ENCODE measurements at regions not wholly inside any gene's neighbourhood (a gene's known extent, or its start where the extent isn't known, plus 50 kb on each side); places are given as distances from the start of the nearest gene placed in this dataset.

DNA sequence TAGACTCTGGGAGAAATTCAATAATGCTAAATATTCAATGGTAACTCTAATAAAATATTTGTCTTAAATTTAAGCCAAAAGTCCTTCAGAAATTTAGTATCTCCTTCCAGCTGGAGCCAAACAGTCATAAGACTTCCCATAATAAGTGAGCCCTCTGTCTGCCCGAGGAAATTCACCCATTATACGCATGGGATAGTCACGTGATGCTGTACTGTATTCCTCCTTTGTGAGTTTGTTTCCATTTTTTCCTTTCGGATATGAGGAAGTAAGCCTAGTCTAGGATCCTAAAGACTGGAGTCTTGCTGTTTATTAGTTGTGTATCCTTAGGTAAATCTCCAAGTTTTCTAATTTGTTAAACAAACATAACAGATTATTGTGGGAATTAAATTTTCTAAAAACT is 110.4 kb upstream of the PLAAT1 start:
- H2BK12ac ChIP-seq (ENCODE audit: low read length) = no peak overlapping the region
- no peak overlapping the region for H3K4me2 ChIP-seq (ENCODE audit: low read length)
- no peak overlapping the region for H2AK5ac ChIP-seq (ENCODE audit: low read length)
- H3K27me3 ChIP-seq (ENCODE audit: insufficient read depth, low read length) = no peaks in the 10 kb centered on the region
- H2BK5ac ChIP-seq (ENCODE audit: low read depth, low read length, poor library complexity) = no peak overlapping the region
- no CpG with 5 or more reads among the region's 4 CpGs for WGBS (ENCODE audit: extremely low coverage, insufficient coverage, insufficient read length)
- H2AFZ ChIP-seq (ENCODE audit: insufficient read depth, low read length, poor library complexity) = no peak overlapping the region
- no peak for DNase-seq
- no peaks in the 10 kb centered on the region for H3K79me2 ChIP-seq (ENCODE audit: control insufficient read depth, insufficient read depth, low read length, poor library complexity)
- H3K23ac ChIP-seq (ENCODE audit: low read length) = no peak overlapping the region
- H3K18ac ChIP-seq (ENCODE audit: low read length) = no peak overlapping the region
- no peak overlapping the region for H3K4ac ChIP-seq (ENCODE audit: low read depth, low read length)
- no peak overlapping the region for H4K8ac ChIP-seq (ENCODE audit: low read depth, low read length)
- H3K4me3 ChIP-seq (ENCODE audit: low read depth, low read length) = no peak overlapping the region
- no peaks in the 10 kb centered on the region for H3K9me3 ChIP-seq (ENCODE audit: insufficient read depth, low read depth, low read length)
- H3K9ac ChIP-seq (ENCODE audit: low read length) = no peak overlapping the region
- H4K12ac ChIP-seq (ENCODE audit: low read depth, low read length) = no peak overlapping the region
- no peak overlapping the region for H3K14ac ChIP-seq (ENCODE audit: low read length)
- H2BK120ac ChIP-seq (ENCODE audit: insufficient read depth, low read length, poor library complexity) = no peak overlapping the region
- no peak overlapping the region for H4K91ac ChIP-seq (ENCODE audit: low read depth, low read length)
- no peaks in the 10 kb centered on the region for H3K36me3 ChIP-seq (ENCODE audit: control insufficient read depth in 1 of 2, insufficient read depth in 2 of 2, low read length in 2 of 2)
- H3K27ac ChIP-seq (ENCODE audit: low read depth, low read length) = no peak overlapping the region
- H3K4me1 ChIP-seq (ENCODE audit: control insufficient read depth in 1 of 2, insufficient read depth in 2 of 2, low read length in 2 of 2) = peaks cover 0 to 4% of the 10 kb centered on the region in 2 experiments
- H3K79me1 ChIP-seq (ENCODE audit: low read length) = no peaks in the 10 kb centered on the region

- H3K27ac ChIP-seq (ENCODE audit: low read depth, low read length) = no peak overlapping the region
- H3K79me1 ChIP-seq (ENCODE audit: low read length) = no peaks in the 10 kb centered on the region
- H2AK5ac ChIP-seq (ENCODE audit: low read length) = no peak overlapping the region
- no peak overlapping the region for H2BK12ac ChIP-seq (ENCODE audit: low read length)
- H4K12ac ChIP-seq (ENCODE audit: low read depth, low read length) = no peak overlapping the region
- no peaks in the 10 kb centered on the region for H3K79me2 ChIP-seq (ENCODE audit: control insufficient read depth, insufficient read depth, low read length, poor library complexity)
- no peak overlapping the region for H2BK5ac ChIP-seq (ENCODE audit: low read depth, low read length, poor library complexity)
- no CpG with 5 or more reads among the region's 2 CpGs for WGBS (ENCODE audit: extremely low coverage, insufficient coverage, insufficient read length)
- no peak overlapping the region for H4K91ac ChIP-seq (ENCODE audit: low read depth, low read length)
- no peak for DNase-seq
- H2AFZ ChIP-seq (ENCODE audit: insufficient read depth, low read length, poor library complexity) = no peak overlapping the region
- H3K4me3 ChIP-seq (ENCODE audit: low read depth, low read length) = no peak overlapping the region
- H2BK120ac ChIP-seq (ENCODE audit: insufficient read depth, low read length, poor library complexity) = no peak overlapping the region
- H4K8ac ChIP-seq (ENCODE audit: low read depth, low read length) = no peak overlapping the region
- no peaks in the 10 kb centered on the region for H3K9me3 ChIP-seq (ENCODE audit: insufficient read depth, low read depth, low read length)
- H3K14ac ChIP-seq (ENCODE audit: low read length) = no peak overlapping the region
- H3K4me1 ChIP-seq (ENCODE audit: control insufficient read depth in 1 of 2, insufficient read depth in 2 of 2, low read length in 2 of 2) = peaks cover 0 to 4% of the 10 kb centered on the region in 2 experiments
- H3K18ac ChIP-seq (ENCODE audit: low read length) = no peak overlapping the region
- no peak overlapping the region for H3K4me2 ChIP-seq (ENCODE audit: low read length)
- H3K36me3 ChIP-seq (ENCODE audit: control insufficient read depth in 1 of 2, insufficient read depth in 2 of 2, low read length in 2 of 2) = no peaks in the 10 kb centered on the region
- H3K4ac ChIP-seq (ENCODE audit: low read depth, low read length) = no peak overlapping the region
- no peak overlapping the region for H3K9ac ChIP-seq (ENCODE audit: low read length)
- no peaks in the 10 kb centered on the region for H3K27me3 ChIP-seq (ENCODE audit: insufficient read depth, low read length)
- H3K23ac ChIP-seq (ENCODE audit: low read length) = no peak overlapping the region
Observed at GRCh38 chr3:193132241-193132640, 108.8 kb upstream of the PLAAT1 start.

GRCh38 chr3:193132964-193133363 is 108.1 kb upstream of the PLAAT1 start:
- Histone ChIP-seq H3K9ac (ENCODE audit: low read length) (no peak overlapping the region), H3K4me2 (ENCODE audit: low read length) (no peak overlapping the region), H4K8ac (ENCODE audit: low read depth, low read length) (no peak overlapping the region), H3K4ac (ENCODE audit: low read depth, low read length) (no peak overlapping the region), H3K79me1 (ENCODE audit: low read length) (no peaks in the 10 kb centered on the region), H3K27ac (ENCODE audit: low read depth, low read length) (no peak overlapping the region), H3K23ac (ENCODE audit: low read length) (no peak overlapping the region), H3K4me1 (ENCODE audit: control insufficient read depth in 1 of 2, insufficient read depth in 2 of 2, low read length in 2 of 2) (peaks cover 0 to 4% of the 10 kb centered on the region in 2 experiments), H2BK120ac (ENCODE audit: insufficient read depth, low read length, poor library complexity) (no peak overlapping the region), H3K9me3 (ENCODE audit: insufficient read depth, low read depth, low read length) (no peaks in the 10 kb centered on the region), H3K27me3 (ENCODE audit: insufficient read depth, low read length) (no peaks in the 10 kb centered on the region), H3K79me2 (ENCODE audit: control insufficient read depth, insufficient read depth, low read length, poor library complexity) (no peaks in the 10 kb centered on the region), H3K18ac (ENCODE audit: low read length) (no peak overlapping the region), H2BK5ac (ENCODE audit: low read depth, low read length, poor library complexity) (no peak overlapping the region), H2AK5ac (ENCODE audit: low read length) (no peak overlapping the region), H3K4me3 (ENCODE audit: low read depth, low read length) (no peak overlapping the region), H4K12ac (ENCODE audit: low read depth, low read length) (no peak overlapping the region), H3K36me3 (ENCODE audit: control insufficient read depth in 1 of 2, insufficient read depth in 2 of 2, low read length in 2 of 2) (no peaks in the 10 kb centered on the region), H3K14ac (ENCODE audit: low read length) (no peak overlapping the region), H2AFZ (ENCODE audit: insufficient read depth, low read length, poor library complexity) (no peak overlapping the region), H4K91ac (ENCODE audit: low read depth, low read length) (no peak overlapping the region), H2BK12ac (ENCODE audit: low read length) (no peak overlapping the region)
- no CpG with 5 or more reads among the region's 4 CpGs for WGBS (ENCODE audit: extremely low coverage, insufficient coverage, insufficient read length)
- DNase-seq = no peak

- no peak overlapping the region for H2AFZ ChIP-seq (ENCODE audit: insufficient read depth, low read length, poor library complexity)
- H3K4me1 ChIP-seq (ENCODE audit: control insufficient read depth in 1 of 2, insufficient read depth in 2 of 2, low read length in 2 of 2) = peaks cover 0 to 4% of the 10 kb centered on the region in 2 experiments
- no peak overlapping the region for H3K27ac ChIP-seq (ENCODE audit: low read depth, low read length)
- no peak overlapping the region for H4K91ac ChIP-seq (ENCODE audit: low read depth, low read length)
- no peaks in the 10 kb centered on the region for H3K79me1 ChIP-seq (ENCODE audit: low read length)
- no peak overlapping the region for H2BK120ac ChIP-seq (ENCODE audit: insufficient read depth, low read length, poor library complexity)
- no peak overlapping the region for H3K4ac ChIP-seq (ENCODE audit: low read depth, low read length)
- no peak overlapping the region for H2AK5ac ChIP-seq (ENCODE audit: low read length)
- H4K12ac ChIP-seq (ENCODE audit: low read depth, low read length) = no peak overlapping the region
- no peaks in the 10 kb centered on the region for H3K27me3 ChIP-seq (ENCODE audit: insufficient read depth, low read length)
- no peak overlapping the region for H3K9ac ChIP-seq (ENCODE audit: low read length)
- H4K8ac ChIP-seq (ENCODE audit: low read depth, low read length) = no peak overlapping the region
- no peak overlapping the region for H3K4me3 ChIP-seq (ENCODE audit: low read depth, low read length)
- no peaks in the 10 kb centered on the region for H3K79me2 ChIP-seq (ENCODE audit: control insufficient read depth, insufficient read depth, low read length, poor library complexity)
- no peaks in the 10 kb centered on the region for H3K9me3 ChIP-seq (ENCODE audit: insufficient read depth, low read depth, low read length)
- H2BK12ac ChIP-seq (ENCODE audit: low read length) = no peak overlapping the region
- no peak overlapping the region for H2BK5ac ChIP-seq (ENCODE audit: low read depth, low read length, poor library complexity)
- H3K23ac ChIP-seq (ENCODE audit: low read length) = no peak overlapping the region
- no peak overlapping the region for H3K18ac ChIP-seq (ENCODE audit: low read length)
- no CpG with 5 or more reads among the region's 5 CpGs for WGBS (ENCODE audit: extremely low coverage, insufficient coverage, insufficient read length)
- H3K14ac ChIP-seq (ENCODE audit: low read length) = no peak overlapping the region
- peak; percentile 16 to 52 for DNase-seq
- no peak overlapping the region for H3K4me2 ChIP-seq (ENCODE audit: low read length)
- H3K36me3 ChIP-seq (ENCODE audit: control insufficient read depth in 1 of 2, insufficient read depth in 2 of 2, low read length in 2 of 2) = no peaks in the 10 kb centered on the region
Observed at GRCh38 chr3:193134856-193135255, 106.2 kb upstream of the PLAAT1 start.

All from trophoblast cell (in vitro differentiated cells and primary cell).